DND-41 (cell line): ENCODE measurements at regions not wholly inside any gene's neighbourhood (a gene's known extent, or its start where the extent isn't known, plus 50 kb on each side); places are given as distances from the start of the nearest gene placed in this dataset.

ENCODE experiments used
- ATAC-seq: fragments of 200-7000 bp; cut with Tn5 transposase; 3 replicates; pipeline ENCODE4 v1.9.1; 2021; ENCODE audit warnings: low read depth; ENCODE audit not compliant: insufficient read depth
- DNase-seq: peaks from one replicate; pipeline ENCODE4 v3.0.0-alpha.2; 2020
- H2AFZ ChIP-seq: 2 replicates; pipeline ENCODE4 v1.6.0; 2012; ENCODE audit warnings: low read depth, low read length
- H3K27ac ChIP-seq: 2 replicates; pipeline ENCODE4 v1.5.1; 2012; ENCODE audit warnings: low read length, inconsistent platforms
- H3K27me3 ChIP-seq: fragments of 200-600 bp; sonication (generic); 2 replicates; pipeline ENCODE4 v1.6.0; 2012; ENCODE audit warnings: low read length, mild to moderate bottlenecking, inconsistent platforms; ENCODE audit not compliant: insufficient read depth, poor library complexity
- H3K36me3 ChIP-seq: 2 replicates; pipeline ENCODE4 v1.5.1; 2012; ENCODE audit warnings: low read length, inconsistent platforms; ENCODE audit not compliant: insufficient read depth
- H3K4me1 ChIP-seq: 2 replicates; pipeline ENCODE4 v1.5.1; 2012; ENCODE audit warnings: mild to moderate bottlenecking, low read length; ENCODE audit not compliant: insufficient read depth
- H3K4me2 ChIP-seq: 2 replicates; pipeline ENCODE4 v1.6.0; 2012; ENCODE audit warnings: mild to moderate bottlenecking, moderate library complexity, low read length, inconsistent platforms; ENCODE audit not compliant: insufficient read depth
- H3K4me3 ChIP-seq, 2 experiments: fragments of 200-600 bp in 1 of 2; shearing (Covaris generic) in 1 of 2; 2 replicates each; pipeline ENCODE4 v1.5.1; 2012 to 2016; ENCODE audit warnings: inconsistent platforms in 2 of 2, low read length in 2 of 2, mild to moderate bottlenecking in 2 of 2, low read depth in 1 of 2, moderate library complexity in 1 of 2
- H3K79me2 ChIP-seq: 2 replicates; pipeline ENCODE4 v1.6.0; 2012; ENCODE audit warnings: low read length, inconsistent platforms; ENCODE audit not compliant: insufficient read depth
- H3K9ac ChIP-seq: 2 replicates; pipeline ENCODE4 v1.6.0; 2012; ENCODE audit warnings: low read depth, mild to moderate bottlenecking, inconsistent platforms, low read length, moderate library complexity
- H3K9me3 ChIP-seq: 2 replicates; pipeline ENCODE4 v1.5.1; 2012; ENCODE audit warnings: low read length, moderate library complexity, mild to moderate bottlenecking, inconsistent platforms; ENCODE audit not compliant: insufficient read depth, severe bottlenecking
- H4K20me1 ChIP-seq: 2 replicates; pipeline ENCODE4 v1.6.0; 2012; ENCODE audit warnings: low read length; ENCODE audit not compliant: insufficient read depth
- CTCF ChIP-seq: IDR thresholded peaks from 2 replicates; pipeline ENCODE4 v1.5.1; 2012; ENCODE audit warnings: borderline replicate concordance, low read length, moderate library complexity, mild to moderate bottlenecking; ENCODE audit not compliant: poor library complexity, severe bottlenecking; ENCODE audit errors: extremely low read depth
- EZH2 ChIP-seq: IDR thresholded peaks from 3 replicates; pipeline ENCODE4 v1.6.1; 2012; ENCODE audit warnings: borderline replicate concordance, low read depth, mild to moderate bottlenecking, moderate library complexity, low read length, inconsistent platforms; ENCODE audit not compliant: severe bottlenecking

- no peaks in the 10 kb centered on the region for H3K36me3 ChIP-seq
- ATAC-seq (no peak), DNase-seq (no peak)
- no peak overlapping the region for H3K27ac ChIP-seq
- no peak overlapping the region for H3K9ac ChIP-seq
- TF ChIP-seq EZH2: no peak
- TF ChIP-seq CTCF: no peak
- peaks cover 2% of the 10 kb centered on the region for H3K9me3 ChIP-seq
- no peaks in the 10 kb centered on the region for H4K20me1 ChIP-seq
- H2AFZ ChIP-seq: 0 out of 2 replicates have a peak overlapping the region, but pooled peaks have one; percentile 43
- H3K4me3 ChIP-seq: no peak overlapping the region
- H3K27me3 ChIP-seq: no peaks in the 10 kb centered on the region
- no peak overlapping the region for H3K4me2 ChIP-seq
- H3K4me1 ChIP-seq: no peaks in the 10 kb centered on the region
- H3K79me2 ChIP-seq: no peaks in the 10 kb centered on the region
These were observed 178.0 kb upstream of the TBL1XR1 start for GRCh38 chr3:177375316-177375715.

GRCh38 chr3:177377166-177377565, 179.9 kb upstream of the TBL1XR1 start:
- ATAC-seq: no peak

GRCh38 chr3:177378168-177378567, 180.9 kb upstream of the TBL1XR1 start:
- Histone ChIP-seq H3K4me3 (no peak overlapping the region), H3K9me3 (peaks cover 10% of the 10 kb centered on the region), H3K79me2 (no peaks in the 10 kb centered on the region), H2AFZ (no peak overlapping the region), H3K27ac (no peak overlapping the region), H3K27me3 (no peaks in the 10 kb centered on the region), H3K9ac (no peak overlapping the region), H3K36me3 (no peaks in the 10 kb centered on the region), H3K4me2 (no peak overlapping the region), H4K20me1 (no peaks in the 10 kb centered on the region), H3K4me1 (no peaks in the 10 kb centered on the region)
- TF ChIP-seq EZH2 (no peak), CTCF (no peak)
- DNase-seq (no peak), ATAC-seq (no peak)

More at GRCh38 chr3:177377166-177377565, 179.9 kb upstream of the TBL1XR1 start:
- no peak overlapping the region for H2AFZ ChIP-seq
- H3K27ac ChIP-seq: no peak overlapping the region
- no peak for DNase-seq
- H3K36me3 ChIP-seq: no peaks in the 10 kb centered on the region
- H3K4me3 ChIP-seq: no peak overlapping the region
- H3K27me3 ChIP-seq: no peaks in the 10 kb centered on the region
- no peaks in the 10 kb centered on the region for H3K79me2 ChIP-seq
- TF ChIP-seq CTCF (no peak), EZH2 (no peak)
- H3K4me2 ChIP-seq: no peak overlapping the region
- H3K9me3 ChIP-seq: peaks cover 10% of the 10 kb centered on the region
- no peaks in the 10 kb centered on the region for H4K20me1 ChIP-seq
- H3K4me1 ChIP-seq: no peaks in the 10 kb centered on the region
- no peak overlapping the region for H3K9ac ChIP-seq

- Histone ChIP-seq H3K4me2 (no peak overlapping the region), H3K79me2 (no peaks in the 10 kb centered on the region), H3K9ac (no peak overlapping the region), H2AFZ (no peak overlapping the region), H3K4me1 (no peaks in the 10 kb centered on the region), H3K27me3 (no peaks in the 10 kb centered on the region), H3K27ac (no peak overlapping the region), H3K9me3 (peaks cover 10% of the 10 kb centered on the region), H3K4me3 (no peak overlapping the region), H4K20me1 (no peaks in the 10 kb centered on the region), H3K36me3 (no peaks in the 10 kb centered on the region)
- TF ChIP-seq EZH2 (no peak), CTCF (no peak)
- no peak for DNase-seq
- no peak for ATAC-seq
These were observed 181.8 kb upstream of the TBL1XR1 start for GRCh38 chr3:177379045-177379444.
